ENCODE measurements at regions not wholly inside any gene's neighbourhood (a gene's known extent, or its start where the extent isn't known, plus 50 kb on each side); places are given as distances from the start of the nearest gene placed in this dataset.

DNA sequence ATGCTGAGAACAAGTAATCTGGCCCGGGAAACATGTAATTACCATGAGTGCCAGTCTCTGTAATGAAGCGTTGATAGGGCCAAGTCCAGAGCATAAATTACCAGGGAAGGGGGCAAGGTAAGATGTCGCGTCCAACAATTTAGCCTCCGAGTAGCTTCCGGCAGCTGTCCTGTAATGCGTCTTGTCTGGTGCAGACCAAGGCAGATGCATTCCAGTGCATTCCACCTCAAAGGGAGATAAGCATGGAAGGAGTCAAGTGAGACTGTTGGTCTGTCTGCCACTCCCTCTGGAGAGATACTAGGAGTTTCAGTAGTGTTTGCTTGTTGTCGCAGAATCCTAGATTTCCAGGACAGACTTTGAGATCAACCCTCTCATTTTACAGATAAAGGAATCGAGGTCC is 218.3 kb downstream of the AACS start:
- no peak overlapping the region for H3K27ac Mint-ChIP-seq (ENCODE audit: unreplicated experiment)
- H3K9me3 Mint-ChIP-seq (ENCODE audit: low read depth, unreplicated experiment), result peaks cover 2% of the 10 kb centered on the region
- H3K36me3 Mint-ChIP-seq (ENCODE audit: insufficient read depth, unreplicated experiment), result no peaks in the 10 kb centered on the region
- no peak for DNase-seq
- CTCF ChIA-PET, result interaction anchor here (0.6 kb wide), 1 partner anchor 1558 kb away, joined by 3 read pairs; no protein-coding TSS in a partner anchor
- H3K4me1 Mint-ChIP-seq (ENCODE audit: low read depth, unreplicated experiment), result no peaks in the 10 kb centered on the region
- intact Hi-C loops (cut with micrococcal nuclease; ENCODE audit: unreplicated experiment), result no loop called here
- peaks cover 93% of the 10 kb centered on the region for H3K27me3 Mint-ChIP-seq (ENCODE audit: unreplicated experiment)
- BruUV-seq (replicated peaks), result no TSS peak
- TF ChIP-seq, protein P1, sequence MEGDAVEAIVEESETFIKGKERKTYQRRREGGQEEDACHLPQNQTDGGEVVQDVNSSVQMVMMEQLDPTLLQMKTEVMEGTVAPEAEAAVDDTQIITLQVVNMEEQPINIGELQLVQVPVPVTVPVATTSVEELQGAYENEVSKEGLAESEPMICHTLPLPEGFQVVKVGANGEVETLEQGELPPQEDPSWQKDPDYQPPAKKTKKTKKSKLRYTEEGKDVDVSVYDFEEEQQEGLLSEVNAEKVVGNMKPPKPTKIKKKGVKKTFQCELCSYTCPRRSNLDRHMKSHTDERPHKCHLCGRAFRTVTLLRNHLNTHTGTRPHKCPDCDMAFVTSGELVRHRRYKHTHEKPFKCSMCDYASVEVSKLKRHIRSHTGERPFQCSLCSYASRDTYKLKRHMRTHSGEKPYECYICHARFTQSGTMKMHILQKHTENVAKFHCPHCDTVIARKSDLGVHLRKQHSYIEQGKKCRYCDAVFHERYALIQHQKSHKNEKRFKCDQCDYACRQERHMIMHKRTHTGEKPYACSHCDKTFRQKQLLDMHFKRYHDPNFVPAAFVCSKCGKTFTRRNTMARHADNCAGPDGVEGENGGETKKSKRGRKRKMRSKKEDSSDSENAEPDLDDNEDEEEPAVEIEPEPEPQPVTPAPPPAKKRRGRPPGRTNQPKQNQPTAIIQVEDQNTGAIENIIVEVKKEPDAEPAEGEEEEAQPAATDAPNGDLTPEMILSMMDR (IDR thresholded peaks at IDR 0.05; ENCODE audit: unreplicated experiment), result no peak
- H3K4me3 Mint-ChIP-seq (ENCODE audit: low read depth, unreplicated experiment), result no peak overlapping the region

DNA sequence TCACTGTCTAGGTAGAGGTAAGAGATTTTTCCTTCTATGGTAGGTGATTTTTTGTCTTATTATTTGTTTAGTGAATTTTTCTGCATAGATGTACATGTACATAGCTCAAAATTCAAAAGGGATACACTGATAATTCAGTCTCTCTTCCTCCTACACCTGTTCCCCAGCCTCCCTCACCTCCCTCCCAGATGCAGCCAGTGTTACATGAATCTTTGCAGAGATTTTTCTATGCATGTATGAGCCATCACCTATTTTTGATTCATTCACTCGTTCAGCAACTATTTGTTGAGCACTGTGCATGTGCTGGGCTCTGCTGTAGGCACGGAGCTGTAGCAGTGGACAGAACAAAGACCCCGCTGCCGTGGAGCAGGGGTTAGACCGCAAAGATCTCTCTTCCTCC is 218.9 kb downstream of the AACS start:
- Mint-ChIP-seq H3K27ac (ENCODE audit: unreplicated experiment) (no peak overlapping the region), H3K4me1 (ENCODE audit: low read depth, unreplicated experiment) (no peaks in the 10 kb centered on the region), H3K27me3 (ENCODE audit: unreplicated experiment) (peaks cover 97% of the 10 kb centered on the region), H3K4me3 (ENCODE audit: low read depth, unreplicated experiment) (no peak overlapping the region), H3K36me3 (ENCODE audit: insufficient read depth, unreplicated experiment) (no peaks in the 10 kb centered on the region), H3K9me3 (ENCODE audit: low read depth, unreplicated experiment) (peaks cover 2% of the 10 kb centered on the region)
- DNase-seq, result no peak
- intact Hi-C loops (cut with micrococcal nuclease; ENCODE audit: unreplicated experiment), result no loop called here
- TF ChIP-seq, protein P1 (IDR thresholded peaks at IDR 0.05; ENCODE audit: unreplicated experiment), result no peak
- BruUV-seq (replicated peaks), result no TSS peak
- CTCF ChIA-PET, result interaction anchor here (0.6 kb wide), 1 partner anchor 1558 kb away, joined by 3 read pairs; no protein-coding TSS in a partner anchor

DNA sequence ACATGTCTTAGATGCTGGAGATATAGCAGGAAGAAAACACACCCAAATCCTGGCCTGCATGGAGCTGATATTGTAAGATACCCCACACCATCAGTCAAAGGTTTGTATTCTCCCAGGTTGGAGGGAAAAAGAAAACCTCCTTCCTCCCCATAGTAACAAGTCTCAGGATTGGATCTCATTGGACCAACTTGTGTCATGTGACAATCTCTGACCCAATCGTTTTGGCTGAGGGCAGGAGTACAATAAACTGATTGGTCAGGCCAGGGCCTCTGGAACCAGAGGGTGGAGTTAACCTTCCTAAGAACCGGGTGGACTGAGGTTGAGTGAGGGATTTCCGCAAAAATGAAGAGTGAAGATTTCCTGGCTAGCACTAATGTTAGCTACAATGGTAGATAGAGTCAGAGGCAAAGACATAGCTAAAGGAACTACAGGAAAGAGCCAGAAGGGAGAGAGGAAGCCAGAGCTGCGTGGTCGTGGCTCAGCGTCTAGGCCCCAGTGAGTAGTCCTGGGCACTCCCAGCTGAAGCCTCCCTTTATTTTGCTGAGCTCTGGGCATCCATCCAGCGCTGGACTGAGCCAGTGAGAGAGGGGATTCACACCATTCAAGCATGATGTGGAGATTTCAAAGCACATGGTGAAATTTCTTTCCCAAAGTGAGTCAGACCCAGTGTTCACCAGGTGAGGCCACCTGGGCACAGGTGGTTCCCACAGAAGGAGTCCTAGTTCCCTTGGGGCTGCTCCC is 219.9 kb downstream of the AACS start:
- Mint-ChIP-seq H3K4me1 (ENCODE audit: low read depth, unreplicated experiment) (no peaks in the 10 kb centered on the region), H3K4me3 (ENCODE audit: low read depth, unreplicated experiment) (no peak overlapping the region), H3K27ac (ENCODE audit: unreplicated experiment) (no peak overlapping the region), H3K36me3 (ENCODE audit: insufficient read depth, unreplicated experiment) (no peaks in the 10 kb centered on the region), H3K9me3 (ENCODE audit: low read depth, unreplicated experiment) (peaks cover 2% of the 10 kb centered on the region), H3K27me3 (ENCODE audit: unreplicated experiment) (peaks cover 97% of the 10 kb centered on the region)
- CTCF ChIA-PET, result no interaction called here
- intact Hi-C loops (cut with micrococcal nuclease; ENCODE audit: unreplicated experiment), result no loop called here
- BruUV-seq (replicated peaks), result no TSS peak
- TF ChIP-seq, protein P1 (IDR thresholded peaks at IDR 0.05; ENCODE audit: unreplicated experiment), result no peak
- DNase-seq, result no peak

DNA sequence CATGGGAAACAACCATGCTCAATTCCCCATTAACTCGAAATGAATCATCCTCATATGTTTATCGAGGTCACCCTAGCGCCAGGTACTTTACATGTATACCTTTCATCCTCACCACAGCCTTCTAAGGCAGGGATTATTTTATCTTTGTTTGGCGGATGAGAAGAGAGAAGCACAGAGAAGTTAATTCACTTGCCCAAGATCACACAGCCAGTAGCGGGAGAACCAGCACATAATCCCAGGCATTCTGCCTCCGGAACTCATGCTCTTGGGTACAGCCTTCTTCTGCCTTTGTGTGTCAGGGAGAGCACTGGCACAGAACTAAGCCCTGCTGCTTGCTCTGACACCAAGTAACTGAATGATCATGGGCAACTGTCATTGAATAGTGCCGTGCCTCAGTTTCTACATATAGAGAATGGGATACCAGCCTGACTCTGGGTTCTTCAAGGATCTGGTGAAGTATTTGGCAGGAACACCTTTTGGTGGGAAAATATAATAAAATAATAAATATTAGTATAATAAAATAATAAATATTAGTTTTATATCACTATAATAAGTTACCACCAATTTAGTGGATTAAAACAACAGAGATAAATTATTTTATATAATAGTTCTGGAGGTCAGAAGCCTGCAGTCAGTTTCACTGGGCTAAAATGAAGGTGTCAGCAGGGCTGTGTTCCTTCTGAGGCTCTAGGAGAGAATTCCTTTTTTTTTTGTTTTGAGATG is 220.9 kb downstream of the AACS start:
- intact Hi-C loops (cut with micrococcal nuclease; ENCODE audit: unreplicated experiment), result no loop called here
- Mint-ChIP-seq H3K27me3 (ENCODE audit: unreplicated experiment) (peaks cover 97% of the 10 kb centered on the region), H3K9me3 (ENCODE audit: low read depth, unreplicated experiment) (peaks cover 2% of the 10 kb centered on the region), H3K36me3 (ENCODE audit: insufficient read depth, unreplicated experiment) (no peaks in the 10 kb centered on the region), H3K4me1 (ENCODE audit: low read depth, unreplicated experiment) (no peaks in the 10 kb centered on the region), H3K4me3 (ENCODE audit: low read depth, unreplicated experiment) (no peak overlapping the region), H3K27ac (ENCODE audit: unreplicated experiment) (no peak overlapping the region)
- CTCF ChIA-PET, result no interaction called here
- TF ChIP-seq, protein P1 (IDR thresholded peaks at IDR 0.05; ENCODE audit: unreplicated experiment), result no peak
- no TSS peak for BruUV-seq (replicated peaks)
- no peak for DNase-seq
